Cardiac fibroblast (primary cell): ENCODE measurements at regions not wholly inside any gene's neighbourhood (a gene's known extent, or its start where the extent isn't known, plus 50 kb on each side); places are given as distances from the start of the nearest gene placed in this dataset.
A peak's percentile ranks its signal among the peaks of the same experiment; 100 is the strongest.

Experiments
- DNase-seq, 2 donors: peaks; one replicate each; pipeline versions ENCODE4 v3.0.0 to v3.0.0-alpha.2; 2010; ENCODE audit warnings: low read depth in 2 of 2
- H3K4me3 ChIP-seq, 2 donors: replicated peaks in 1 of 2; 1 replicate in 1 of 2; 2 replicates in 1 of 2; pipeline ENCODE4 v1.5.1; 2011; ENCODE audit warnings: low read depth in 2 of 2, low read length in 2 of 2, mild to moderate bottlenecking in 2 of 2, moderate library complexity in 1 of 2
- CTCF ChIP-seq: IDR thresholded peaks from one replicate; pipeline ENCODE4 v1.5.1; 2011; ENCODE audit warnings: low read depth, mild to moderate bottlenecking, low read length, inconsistent platforms

DNA sequence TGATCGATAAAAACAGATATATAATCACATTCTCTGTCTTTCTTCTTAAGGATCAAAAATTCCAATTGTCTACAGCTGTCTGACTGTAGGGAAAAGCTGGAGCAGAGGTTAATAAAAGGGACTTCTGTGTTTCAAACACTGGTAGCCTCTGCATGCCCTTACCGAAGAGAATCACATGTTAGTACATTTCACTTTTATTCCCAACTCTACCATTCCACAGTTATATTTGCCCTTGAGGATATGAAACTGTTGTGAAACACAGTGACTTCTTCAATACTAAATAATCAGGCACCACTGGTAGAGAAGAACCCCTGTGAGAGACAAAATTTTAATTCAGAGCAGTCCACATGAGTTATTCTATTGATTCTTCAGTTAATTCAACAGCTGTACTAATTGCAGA is 1187.3 kb upstream of the CITED2 start:
- H3K4me3 ChIP-seq = no peak overlapping the region
- TF ChIP-seq CTCF = no peak
- DNase-seq = no peak

GRCh38 chr6:140560671-140561070 is 1186.2 kb upstream of the CITED2 start:
- TF ChIP-seq CTCF = no peak
- no peak for DNase-seq

DNA sequence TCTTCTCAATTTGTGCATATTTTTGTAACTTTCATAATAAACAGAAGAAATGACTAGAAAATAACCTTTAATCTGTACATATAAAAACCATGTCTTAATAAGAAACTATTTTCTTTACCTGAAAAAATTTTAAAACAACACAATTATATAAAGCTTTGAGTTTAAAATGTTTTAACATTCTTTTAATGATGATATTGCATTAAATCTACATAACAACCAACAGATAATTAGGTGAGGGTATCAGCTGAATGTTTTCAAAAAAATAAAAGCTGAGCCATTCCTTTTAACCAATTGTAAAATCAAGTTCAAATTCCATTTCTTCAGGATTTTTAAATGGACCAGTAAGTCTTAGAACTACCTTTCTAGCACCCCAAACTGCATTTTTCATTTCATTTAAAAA is 1185.0 kb upstream of the CITED2 start:
- TF ChIP-seq CTCF = no peak
- DNase-seq = no peak
- no peak overlapping the region for H3K4me3 ChIP-seq

More at GRCh38 chr6:140560671-140561070, 1186.2 kb upstream of the CITED2 start:
- H3K4me3 ChIP-seq = no peak overlapping the region

DNA sequence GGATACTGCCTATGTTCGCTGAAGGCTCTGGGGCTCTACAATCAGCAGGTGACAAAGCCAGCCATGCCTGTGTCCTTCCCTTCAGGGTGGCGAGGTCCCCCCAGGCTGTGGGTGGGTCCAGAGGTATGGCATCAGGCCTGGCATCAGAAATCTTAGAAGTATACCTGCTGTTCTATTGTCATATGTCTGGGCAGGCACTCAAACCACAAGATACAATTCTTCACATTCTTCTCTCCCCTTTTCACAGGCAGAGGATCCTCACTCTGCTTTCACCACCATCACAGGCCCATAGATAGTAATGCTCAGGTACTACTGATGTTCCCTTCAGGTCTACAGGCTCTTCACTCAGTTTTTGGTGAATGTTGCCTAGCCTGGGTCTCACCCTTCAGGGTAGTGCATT is 1180.0 kb upstream of the CITED2 start:
- H3K4me3 ChIP-seq = no peak overlapping the region
- DNase-seq = no peak
- TF ChIP-seq CTCF = no peak

- TF ChIP-seq CTCF = no peak
- no peak overlapping the region for H3K4me3 ChIP-seq
- DNase-seq = peak; percentile 63 to 85
These were observed 1173.9 kb upstream of the CITED2 start for GRCh38 chr6:140548366-140548765.

DNA sequence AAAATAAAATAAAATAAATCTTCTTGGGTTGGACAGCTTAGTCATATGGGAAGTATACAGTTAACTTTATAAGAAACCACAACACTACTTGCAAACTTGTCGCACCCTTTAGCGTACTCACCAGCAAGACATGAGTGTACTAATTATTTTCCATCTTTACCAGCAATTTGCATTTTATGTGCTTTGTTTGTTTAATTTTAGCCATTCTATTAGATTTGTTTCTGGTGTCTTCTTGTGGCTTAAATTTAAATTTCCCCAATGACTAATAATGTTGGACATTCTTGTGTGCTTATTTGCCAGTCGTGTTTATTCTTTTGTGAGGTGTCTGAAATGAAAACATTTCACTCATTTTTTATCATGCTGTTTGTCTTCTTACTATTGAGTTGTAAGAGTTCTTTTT is 1172.2 kb upstream of the CITED2 start:
- TF ChIP-seq CTCF = no peak
- peak in 1 of 2 donors; percentile 70 for DNase-seq
- H3K4me3 ChIP-seq = no peak overlapping the region

DNA sequence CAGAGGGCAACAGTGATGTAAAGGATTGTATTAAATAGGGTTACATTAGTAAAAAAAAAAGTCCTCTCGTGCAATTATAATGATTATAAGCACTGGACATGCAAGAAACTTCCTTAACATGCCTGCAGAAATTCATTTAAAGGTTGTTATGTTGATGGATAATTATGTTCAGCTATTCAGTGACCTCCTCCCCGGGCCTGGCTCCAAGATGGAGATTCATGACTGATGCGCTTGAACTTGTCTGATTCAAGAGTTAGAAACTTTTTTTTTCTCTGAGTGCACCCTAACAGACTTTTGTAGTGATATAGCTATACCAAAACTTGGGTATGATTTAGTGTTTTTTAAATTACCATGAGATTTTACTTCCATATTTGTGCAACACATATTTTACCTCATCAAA is 1170.0 kb upstream of the CITED2 start:
- TF ChIP-seq CTCF = no peak
- no peak for DNase-seq
- H3K4me3 ChIP-seq = no peak overlapping the region
